ENCODE measurements at regions not wholly inside any gene's neighbourhood (a gene's known extent, or its start where the extent isn't known, plus 50 kb on each side); places are given as distances from the start of the nearest gene placed in this dataset.

DNA sequence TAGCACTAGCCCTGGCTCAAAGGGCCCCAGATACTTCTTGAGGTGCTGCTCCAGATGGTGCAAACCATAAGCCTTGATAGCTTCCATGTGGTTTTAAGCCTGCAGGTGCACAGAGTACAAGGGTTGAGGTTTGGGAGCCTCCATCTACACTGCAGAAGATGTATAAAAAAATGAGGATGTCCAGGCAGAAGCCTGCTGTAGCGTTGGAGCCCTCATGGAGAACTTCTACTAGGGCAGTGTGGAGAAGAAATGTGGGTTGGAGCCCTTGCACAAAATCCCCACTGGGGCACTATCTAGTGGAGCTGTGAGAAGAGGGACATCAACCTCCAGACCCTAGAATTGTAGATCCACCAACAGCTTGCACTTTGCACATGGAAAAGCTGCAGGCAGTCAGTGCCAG, 231.9 kb downstream of the CHIC2 start:
- Histone ChIP-seq H3K27me3 (ENCODE audit: control insufficient read depth in 1 of 2, insufficient read depth in 2 of 2, low read length in 2 of 2) (no peaks in the 10 kb centered on the region), H3K4me3 (ENCODE audit: low read depth in 1 of 2, low read length in 2 of 2) (no peak overlapping the region), H3K27ac (ENCODE audit: low read depth, low read length) (no peak overlapping the region), H3K36me3 (ENCODE audit: control insufficient read depth in 1 of 2, insufficient read depth in 2 of 2, low read length in 2 of 2) (no peaks in the 10 kb centered on the region), H3K9ac (ENCODE audit: low read depth in 1 of 2, low read length in 2 of 2) (no peak overlapping the region), H3K9me3 (ENCODE audit: control insufficient read depth in 1 of 2, low read length in 2 of 2) (peaks cover 9 to 24% of the 10 kb centered on the region in 2 donors), H3K4me1 (ENCODE audit: control insufficient read depth in 1 of 2, insufficient read depth in 2 of 2, low read length in 2 of 2) (no peaks in the 10 kb centered on the region)

DNA sequence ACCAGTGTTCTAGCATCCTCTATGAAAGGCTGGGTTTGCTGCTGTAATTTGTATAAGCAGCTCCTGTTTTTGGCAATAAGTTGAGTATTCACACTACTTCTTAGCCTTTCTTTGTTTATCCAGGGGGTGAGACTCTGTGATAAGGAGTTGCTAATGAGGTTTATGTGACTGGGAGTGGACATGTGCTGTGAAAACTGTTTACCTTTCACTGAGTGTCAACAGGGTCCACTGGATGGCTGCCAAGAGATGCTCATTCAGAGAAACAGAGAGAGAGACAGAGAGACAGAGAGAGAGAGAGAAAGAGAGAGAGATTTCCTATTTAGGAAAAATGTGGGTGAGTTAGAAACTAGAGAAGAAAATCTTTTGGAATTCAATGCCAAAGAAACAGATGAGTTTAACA, 233.9 kb downstream of the CHIC2 start:
- Histone ChIP-seq H3K27ac (ENCODE audit: low read depth, low read length) (no peak overlapping the region), H3K9ac (ENCODE audit: low read depth in 1 of 2, low read length in 2 of 2) (no peak overlapping the region), H3K36me3 (ENCODE audit: control insufficient read depth in 1 of 2, insufficient read depth in 2 of 2, low read length in 2 of 2) (no peaks in the 10 kb centered on the region), H3K4me3 (ENCODE audit: low read depth in 1 of 2, low read length in 2 of 2) (no peak overlapping the region), H3K27me3 (ENCODE audit: control insufficient read depth in 1 of 2, insufficient read depth in 2 of 2, low read length in 2 of 2) (no peaks in the 10 kb centered on the region), H3K4me1 (ENCODE audit: control insufficient read depth in 1 of 2, insufficient read depth in 2 of 2, low read length in 2 of 2) (no peaks in the 10 kb centered on the region), H3K9me3 (ENCODE audit: control insufficient read depth in 1 of 2, low read length in 2 of 2) (peaks cover 9 to 24% of the 10 kb centered on the region in 2 donors)

- Histone ChIP-seq H3K4me3 (ENCODE audit: low read depth in 1 of 2, low read length in 2 of 2) (no peak overlapping the region), H3K27ac (ENCODE audit: low read depth, low read length) (no peak overlapping the region), H3K9ac (ENCODE audit: low read depth in 1 of 2, low read length in 2 of 2) (no peak overlapping the region), H3K9me3 (ENCODE audit: control insufficient read depth in 1 of 2, low read length in 2 of 2) (no peaks in the 10 kb centered on the region), H3K27me3 (ENCODE audit: control insufficient read depth in 1 of 2, insufficient read depth in 2 of 2, low read length in 2 of 2) (no peaks in the 10 kb centered on the region), H3K4me1 (ENCODE audit: control insufficient read depth in 1 of 2, insufficient read depth in 2 of 2, low read length in 2 of 2) (no peaks in the 10 kb centered on the region), H3K36me3 (ENCODE audit: control insufficient read depth in 1 of 2, insufficient read depth in 2 of 2, low read length in 2 of 2) (no peaks in the 10 kb centered on the region)
These were observed 230.0 kb upstream of the LNX1 start for GRCh38 chr4:53821179-53821851.

GRCh38 chr4:53818104-53818503, 226.8 kb upstream of the LNX1 start:
- Histone ChIP-seq H3K4me3 (ENCODE audit: low read depth in 1 of 2, low read length in 2 of 2) (no peak overlapping the region), H3K27me3 (ENCODE audit: control insufficient read depth in 1 of 2, insufficient read depth in 2 of 2, low read length in 2 of 2) (no peaks in the 10 kb centered on the region), H3K9me3 (ENCODE audit: control insufficient read depth in 1 of 2, low read length in 2 of 2) (no peaks in the 10 kb centered on the region), H3K9ac (ENCODE audit: low read depth in 1 of 2, low read length in 2 of 2) (no peak overlapping the region), H3K4me1 (ENCODE audit: control insufficient read depth in 1 of 2, insufficient read depth in 2 of 2, low read length in 2 of 2) (no peaks in the 10 kb centered on the region), H3K36me3 (ENCODE audit: control insufficient read depth in 1 of 2, insufficient read depth in 2 of 2, low read length in 2 of 2) (no peaks in the 10 kb centered on the region), H3K27ac (ENCODE audit: low read depth, low read length) (no peak overlapping the region)

DNA sequence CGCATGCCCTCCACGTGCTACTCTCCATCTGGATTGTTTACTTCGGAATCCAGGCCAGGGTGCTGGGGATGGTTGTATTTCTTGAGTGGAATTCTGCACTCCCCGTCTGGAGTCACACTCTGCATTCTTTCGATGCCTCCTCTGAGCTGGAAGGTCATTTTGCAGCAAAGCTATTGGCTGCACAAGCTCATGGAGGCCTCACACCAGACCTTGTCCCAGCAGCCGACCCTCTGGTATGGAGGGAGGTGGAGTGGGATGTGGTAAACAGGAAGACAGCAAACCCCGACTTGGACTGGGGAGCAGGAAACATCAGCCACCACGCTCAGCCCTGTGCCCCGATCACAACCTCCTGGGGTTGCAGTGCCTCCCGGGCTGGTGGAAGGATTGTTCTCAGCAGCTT, 225.3 kb upstream of the LNX1 start:
- Histone ChIP-seq H3K36me3 (ENCODE audit: control insufficient read depth in 1 of 2, insufficient read depth in 2 of 2, low read length in 2 of 2) (no peaks in the 10 kb centered on the region), H3K27ac (ENCODE audit: low read depth, low read length) (no peak overlapping the region), H3K9ac (ENCODE audit: low read depth in 1 of 2, low read length in 2 of 2) (no peak overlapping the region), H3K4me1 (ENCODE audit: control insufficient read depth in 1 of 2, insufficient read depth in 2 of 2, low read length in 2 of 2) (no peaks in the 10 kb centered on the region), H3K9me3 (ENCODE audit: control insufficient read depth in 1 of 2, low read length in 2 of 2) (no peaks in the 10 kb centered on the region), H3K4me3 (ENCODE audit: low read depth in 1 of 2, low read length in 2 of 2) (no peak overlapping the region), H3K27me3 (ENCODE audit: control insufficient read depth in 1 of 2, insufficient read depth in 2 of 2, low read length in 2 of 2) (no peaks in the 10 kb centered on the region)

DNA sequence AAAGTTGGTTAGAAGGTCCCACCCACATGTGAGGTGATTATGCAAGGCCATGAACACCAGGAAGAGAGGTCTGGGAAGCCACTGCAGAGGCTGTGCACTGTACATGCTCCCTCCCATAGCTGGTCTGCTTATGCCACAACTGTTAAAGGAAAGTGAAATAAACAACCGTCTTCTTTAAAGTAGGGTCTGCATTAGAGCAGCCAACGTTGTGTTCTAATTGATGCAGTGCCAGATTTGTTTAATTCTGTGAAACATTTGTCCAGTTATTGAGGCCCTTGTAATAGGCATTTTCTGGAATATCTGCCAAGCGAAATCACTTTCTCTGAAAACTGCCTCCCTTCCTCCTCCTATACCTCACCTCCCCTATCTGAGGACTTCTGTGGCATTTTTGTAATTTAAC, 224.0 kb upstream of the LNX1 start:
- Histone ChIP-seq H3K4me3 (ENCODE audit: low read depth in 1 of 2, low read length in 2 of 2) (no peak overlapping the region), H3K36me3 (ENCODE audit: control insufficient read depth in 1 of 2, insufficient read depth in 2 of 2, low read length in 2 of 2) (no peaks in the 10 kb centered on the region), H3K9me3 (ENCODE audit: control insufficient read depth in 1 of 2, low read length in 2 of 2) (no peaks in the 10 kb centered on the region), H3K4me1 (ENCODE audit: control insufficient read depth in 1 of 2, insufficient read depth in 2 of 2, low read length in 2 of 2) (no peaks in the 10 kb centered on the region), H3K27me3 (ENCODE audit: control insufficient read depth in 1 of 2, insufficient read depth in 2 of 2, low read length in 2 of 2) (no peaks in the 10 kb centered on the region), H3K27ac (ENCODE audit: low read depth, low read length) (no peak overlapping the region), H3K9ac (ENCODE audit: low read depth in 1 of 2, low read length in 2 of 2) (no peak overlapping the region)

DNA sequence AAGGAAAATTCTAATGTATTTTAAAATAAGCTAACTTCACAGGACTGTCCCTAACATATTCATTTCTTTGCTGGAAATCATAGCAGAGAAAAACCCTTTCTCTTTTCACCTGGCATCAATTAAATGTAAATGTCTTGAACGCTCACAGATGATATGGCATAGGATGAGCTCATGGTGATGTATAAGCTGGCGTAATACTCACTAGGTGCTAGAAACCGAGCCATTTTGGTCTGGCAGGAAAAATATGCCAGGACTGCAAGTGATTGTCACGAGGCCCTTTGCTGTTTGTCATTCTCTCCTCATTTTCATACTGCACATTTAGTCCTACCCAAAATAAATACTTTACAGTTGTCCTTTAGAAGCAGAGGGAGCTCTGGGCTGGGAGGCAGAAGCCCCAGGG, 222.7 kb upstream of the LNX1 start:
- H3K9me3 ChIP-seq (ENCODE audit: control insufficient read depth in 1 of 2, low read length in 2 of 2): no peaks in the 10 kb centered on the region
- no peaks in the 10 kb centered on the region for H3K4me1 ChIP-seq (ENCODE audit: control insufficient read depth in 1 of 2, insufficient read depth in 2 of 2, low read length in 2 of 2)
- no peak overlapping the region for H3K4me3 ChIP-seq (ENCODE audit: low read depth in 1 of 2, low read length in 2 of 2)
- H3K9ac ChIP-seq (ENCODE audit: low read depth in 1 of 2, low read length in 2 of 2): no peak overlapping the region
- no peak overlapping the region for H3K27ac ChIP-seq (ENCODE audit: low read depth, low read length)
- no peaks in the 10 kb centered on the region for H3K27me3 ChIP-seq (ENCODE audit: control insufficient read depth in 1 of 2, insufficient read depth in 2 of 2, low read length in 2 of 2)
- no peaks in the 10 kb centered on the region for H3K36me3 ChIP-seq (ENCODE audit: control insufficient read depth in 1 of 2, insufficient read depth in 2 of 2, low read length in 2 of 2)

- H3K36me3 ChIP-seq (ENCODE audit: control insufficient read depth in 1 of 2, insufficient read depth in 2 of 2, low read length in 2 of 2): no peaks in the 10 kb centered on the region
- no peaks in the 10 kb centered on the region for H3K9me3 ChIP-seq (ENCODE audit: control insufficient read depth in 1 of 2, low read length in 2 of 2)
- no peaks in the 10 kb centered on the region for H3K27me3 ChIP-seq (ENCODE audit: control insufficient read depth in 1 of 2, insufficient read depth in 2 of 2, low read length in 2 of 2)
- no peak overlapping the region for H3K4me3 ChIP-seq (ENCODE audit: low read depth in 1 of 2, low read length in 2 of 2)
- H3K9ac ChIP-seq (ENCODE audit: low read depth in 1 of 2, low read length in 2 of 2): no peak overlapping the region
- H3K4me1 ChIP-seq (ENCODE audit: control insufficient read depth in 1 of 2, insufficient read depth in 2 of 2, low read length in 2 of 2): no peaks in the 10 kb centered on the region
- no peak overlapping the region for H3K27ac ChIP-seq (ENCODE audit: low read depth, low read length)
These were observed 219.4 kb upstream of the LNX1 start for GRCh38 chr4:53810643-53811042.

- Histone ChIP-seq H3K27me3 (ENCODE audit: control insufficient read depth in 1 of 2, insufficient read depth in 2 of 2, low read length in 2 of 2) (no peaks in the 10 kb centered on the region), H3K4me1 (ENCODE audit: control insufficient read depth in 1 of 2, insufficient read depth in 2 of 2, low read length in 2 of 2) (no peaks in the 10 kb centered on the region), H3K27ac (ENCODE audit: low read depth, low read length) (no peak overlapping the region), H3K4me3 (ENCODE audit: low read depth in 1 of 2, low read length in 2 of 2) (no peak overlapping the region), H3K9ac (ENCODE audit: low read depth in 1 of 2, low read length in 2 of 2) (no peak overlapping the region), H3K36me3 (ENCODE audit: control insufficient read depth in 1 of 2, insufficient read depth in 2 of 2, low read length in 2 of 2) (no peaks in the 10 kb centered on the region), H3K9me3 (ENCODE audit: control insufficient read depth in 1 of 2, low read length in 2 of 2) (no peaks in the 10 kb centered on the region)
These were observed 218.5 kb upstream of the LNX1 start for GRCh38 chr4:53809816-53810215.

DNA sequence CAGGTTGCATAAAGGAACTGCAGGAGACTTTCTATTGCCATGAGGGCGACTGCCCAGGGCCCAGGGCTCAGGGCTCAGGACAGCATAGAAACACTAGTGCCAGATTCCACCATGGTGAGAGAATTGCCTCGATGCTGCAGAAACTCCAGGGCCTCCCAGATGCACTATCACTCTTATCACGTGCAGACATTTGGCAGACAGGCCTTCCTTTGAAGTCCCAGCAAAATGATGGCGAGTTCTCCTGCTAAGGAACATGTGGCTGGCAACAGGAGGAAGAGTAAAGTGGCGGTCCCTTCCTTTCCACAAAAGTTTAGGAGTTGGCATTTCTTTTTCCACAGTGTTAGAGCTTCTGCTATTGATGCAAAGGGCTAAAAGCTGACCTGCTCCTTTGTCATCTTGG, 214.0 kb upstream of the LNX1 start:
- no peaks in the 10 kb centered on the region for H3K4me1 ChIP-seq (ENCODE audit: control insufficient read depth in 1 of 2, insufficient read depth in 2 of 2, low read length in 2 of 2)
- H3K9ac ChIP-seq (ENCODE audit: low read depth in 1 of 2, low read length in 2 of 2): no peak overlapping the region
- no peaks in the 10 kb centered on the region for H3K27me3 ChIP-seq (ENCODE audit: control insufficient read depth in 1 of 2, insufficient read depth in 2 of 2, low read length in 2 of 2)
- no peaks in the 10 kb centered on the region for H3K36me3 ChIP-seq (ENCODE audit: control insufficient read depth in 1 of 2, insufficient read depth in 2 of 2, low read length in 2 of 2)
- no peak overlapping the region for H3K27ac ChIP-seq (ENCODE audit: low read depth, low read length)
- no peaks in the 10 kb centered on the region for H3K9me3 ChIP-seq (ENCODE audit: control insufficient read depth in 1 of 2, low read length in 2 of 2)
- no peak overlapping the region for H3K4me3 ChIP-seq (ENCODE audit: low read depth in 1 of 2, low read length in 2 of 2)

- no peaks in the 10 kb centered on the region for H3K4me1 ChIP-seq (ENCODE audit: control insufficient read depth in 1 of 2, insufficient read depth in 2 of 2, low read length in 2 of 2)
- no peaks in the 10 kb centered on the region for H3K36me3 ChIP-seq (ENCODE audit: control insufficient read depth in 1 of 2, insufficient read depth in 2 of 2, low read length in 2 of 2)
- no peak overlapping the region for H3K27ac ChIP-seq (ENCODE audit: low read depth, low read length)
- H3K4me3 ChIP-seq (ENCODE audit: low read depth in 1 of 2, low read length in 2 of 2): no peak overlapping the region
- H3K9ac ChIP-seq (ENCODE audit: low read depth in 1 of 2, low read length in 2 of 2): no peak overlapping the region
- H3K9me3 ChIP-seq (ENCODE audit: control insufficient read depth in 1 of 2, low read length in 2 of 2): no peaks in the 10 kb centered on the region
- no peaks in the 10 kb centered on the region for H3K27me3 ChIP-seq (ENCODE audit: control insufficient read depth in 1 of 2, insufficient read depth in 2 of 2, low read length in 2 of 2)
These were observed 213.4 kb upstream of the LNX1 start for GRCh38 chr4:53804719-53805118.
